ENCODE measurements at regions not wholly inside any gene's neighbourhood (a gene's known extent, or its start where the extent isn't known, plus 50 kb on each side); places are given as distances from the start of the nearest gene placed in this dataset.

DNA sequence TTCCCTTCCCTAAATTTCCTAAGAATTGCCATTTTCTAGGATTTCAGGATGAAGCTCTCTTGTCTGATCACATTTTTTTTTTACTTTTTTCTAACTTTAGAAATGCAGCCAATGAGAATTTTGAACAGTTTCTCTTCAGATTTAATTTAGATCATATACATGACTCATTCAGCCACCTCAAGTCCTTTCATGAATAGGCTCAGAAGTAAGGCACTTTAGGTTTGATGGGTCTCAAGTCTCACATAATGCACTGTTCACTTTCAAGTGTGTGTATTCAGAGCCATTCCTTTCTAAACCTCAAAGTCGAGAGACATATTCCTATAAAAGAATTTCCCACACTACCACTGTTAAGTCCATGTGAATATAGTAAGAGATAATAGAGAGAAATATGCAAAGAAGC, 614.1 kb upstream of the VRK2 start:
- TF ChIP-seq POLR2A (IDR thresholded peaks at IDR 0.05) (no peak), CTCF (IDR thresholded peaks at IDR 0.05) (no peak)
